H1 (cell line): ENCODE measurements at regions not wholly inside any gene's neighbourhood (a gene's known extent, or its start where the extent isn't known, plus 50 kb on each side); places are given as distances from the start of the nearest gene placed in this dataset.

Experiments used
- CEBPB ChIP-seq: IDR thresholded peaks from 2 replicates; pipeline ENCODE4 v1.6.1; 2012; ENCODE audit warnings: low read depth, low read length
- CHD7 ChIP-seq: fragments of 300-600 bp; sonication (generic); IDR thresholded peaks from 2 replicates; pipeline ENCODE4 v1.7.1; 2012; ENCODE audit warnings: low read length, moderate library complexity, mild to moderate bottlenecking, inconsistent platforms; ENCODE audit not compliant: insufficient replicate concordance
- EZH2 ChIP-seq: fragments of 200-600 bp; sonication (generic); IDR thresholded peaks from 2 replicates; pipeline ENCODE4 v1.7.1; 2012; ENCODE audit warnings: low read depth, mild to moderate bottlenecking, moderate library complexity, low read length, inconsistent platforms; ENCODE audit not compliant: severe bottlenecking
- GTF2F1 ChIP-seq: IDR thresholded peaks from 2 replicates; pipeline ENCODE4 v1.6.1; 2012; ENCODE audit warnings: low read depth, low read length, improper control_type of control experiment, borderline replicate concordance
- HDAC6 ChIP-seq: IDR thresholded peaks from one replicate; pipeline ENCODE4 v1.7.1; 2012; ENCODE audit warnings: low read depth, mild to moderate bottlenecking, inconsistent platforms, low read length, moderate library complexity
- KDM5A ChIP-seq: fragments of 200-600 bp; IDR thresholded peaks from 2 replicates; pipeline ENCODE4 v1.7.1; 2012; ENCODE audit warnings: mild to moderate bottlenecking, low read length, inconsistent platforms, mixed read lengths
- SRF ChIP-seq: IDR thresholded peaks from 2 replicates; pipeline ENCODE4 v1.6.1; 2011; ENCODE audit warnings: mild to moderate bottlenecking, low read depth, low read length, moderate library complexity
- TAF7 ChIP-seq: optimal IDR thresholded peaks from 2 replicates; pipeline ENCODE3; 2011; ENCODE audit warnings: low read depth, mild to moderate bottlenecking, inconsistent platforms, low read length, moderate library complexity, borderline replicate concordance
- USF2 ChIP-seq: IDR thresholded peaks from 2 replicates; pipeline ENCODE4 v1.6.1; 2011; ENCODE audit warnings: low read length, improper control_type of control experiment

GRCh38 chr22:12601870-12602779 lies 2925.9 kb upstream of the OR11H1 start (continued):
- TF ChIP-seq CHD7 (no peak), KDM5A (no peak), TAF7 (no peak), EZH2 (no peak), GTF2F1 (no peak), HDAC6 (no peak), SRF (no peak), CEBPB (no peak), USF2 (no peak)
